ENCODE measurements at regions not wholly inside any gene's neighbourhood (a gene's known extent, or its start where the extent isn't known, plus 50 kb on each side); places are given as distances from the start of the nearest gene placed in this dataset.
A peak's percentile ranks its signal among the peaks of the same experiment; 100 is the strongest.

DNA sequence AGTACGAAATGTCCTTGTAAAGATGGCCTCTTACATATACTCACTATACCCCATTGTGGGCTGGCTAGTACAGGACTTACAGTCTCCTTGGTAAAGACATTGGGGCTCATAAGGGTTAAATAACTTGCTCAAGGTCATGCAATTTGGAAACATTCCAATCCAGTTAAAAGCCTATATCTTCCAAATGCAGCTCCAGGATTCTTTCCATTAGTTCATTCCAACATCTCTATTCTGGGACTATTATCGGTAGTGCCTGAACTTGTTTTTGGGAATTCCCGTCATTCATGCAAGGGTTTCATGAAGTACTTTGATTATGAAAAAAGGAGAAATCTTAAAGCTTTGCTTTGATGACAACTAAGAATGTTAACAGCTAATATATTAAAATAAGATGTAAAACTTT lies 99.2 kb upstream of the SLC8A1 start:
- TF ChIP-seq EP300 (IDR thresholded peaks at IDR 0.05), result no peak
- TF ChIP-seq, protein P1, sequence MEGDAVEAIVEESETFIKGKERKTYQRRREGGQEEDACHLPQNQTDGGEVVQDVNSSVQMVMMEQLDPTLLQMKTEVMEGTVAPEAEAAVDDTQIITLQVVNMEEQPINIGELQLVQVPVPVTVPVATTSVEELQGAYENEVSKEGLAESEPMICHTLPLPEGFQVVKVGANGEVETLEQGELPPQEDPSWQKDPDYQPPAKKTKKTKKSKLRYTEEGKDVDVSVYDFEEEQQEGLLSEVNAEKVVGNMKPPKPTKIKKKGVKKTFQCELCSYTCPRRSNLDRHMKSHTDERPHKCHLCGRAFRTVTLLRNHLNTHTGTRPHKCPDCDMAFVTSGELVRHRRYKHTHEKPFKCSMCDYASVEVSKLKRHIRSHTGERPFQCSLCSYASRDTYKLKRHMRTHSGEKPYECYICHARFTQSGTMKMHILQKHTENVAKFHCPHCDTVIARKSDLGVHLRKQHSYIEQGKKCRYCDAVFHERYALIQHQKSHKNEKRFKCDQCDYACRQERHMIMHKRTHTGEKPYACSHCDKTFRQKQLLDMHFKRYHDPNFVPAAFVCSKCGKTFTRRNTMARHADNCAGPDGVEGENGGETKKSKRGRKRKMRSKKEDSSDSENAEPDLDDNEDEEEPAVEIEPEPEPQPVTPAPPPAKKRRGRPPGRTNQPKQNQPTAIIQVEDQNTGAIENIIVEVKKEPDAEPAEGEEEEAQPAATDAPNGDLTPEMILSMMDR (IDR thresholded peaks at IDR 0.05), result no peak
- TF ChIP-seq POLR2A (IDR thresholded peaks at IDR 0.05), result no peak
- no peak for TF ChIP-seq POLR2AphosphoS5 (IDR thresholded peaks at IDR 0.05)
- Histone ChIP-seq H3K4me3 (no peak overlapping the region), H3K4me1 (no peaks in the 10 kb centered on the region), H3K27me3 (no peaks in the 10 kb centered on the region), H3K9me3 (no peaks in the 10 kb centered on the region), H3K36me3 (no peaks in the 10 kb centered on the region), H3K27ac (no peak overlapping the region)
- 83 to 94% (median 92%) methylated on average over 3 of the region's 3 CpGs for WGBS, 5 donors
- no peak for DNase-seq
- intact Hi-C loops (cut with DNase I; ENCODE audit: low total_unique reads), result no loop called here

DNA sequence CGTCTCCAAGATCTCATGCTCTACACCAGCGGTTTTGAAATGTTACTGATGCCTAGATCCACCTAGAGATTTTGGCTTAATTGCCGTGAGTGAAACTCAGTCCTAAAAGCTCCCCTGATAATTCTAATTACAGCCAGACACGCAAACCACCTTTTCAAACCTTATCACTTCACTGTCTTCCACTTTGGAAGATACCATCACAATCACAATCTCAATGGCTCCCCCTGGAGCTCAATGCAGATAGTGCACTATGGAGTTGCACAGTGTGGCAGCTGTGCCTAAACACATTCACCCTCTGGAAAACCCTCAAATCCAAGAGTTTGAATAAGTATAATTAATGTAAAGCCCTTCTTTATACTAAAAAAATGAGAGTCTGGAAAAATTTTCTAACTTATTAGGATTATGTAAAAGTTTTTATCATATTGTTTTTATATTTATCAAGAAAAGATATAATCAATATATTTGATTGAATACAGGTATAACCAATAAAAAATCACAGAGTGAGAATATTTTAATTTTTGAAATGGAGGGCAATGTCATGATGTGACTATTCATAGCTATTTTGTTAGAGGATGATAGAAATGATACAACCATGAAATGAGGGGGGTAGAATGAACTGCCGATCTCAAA lies 102.9 kb upstream of the SLC8A1 start:
- H3K4me1 ChIP-seq, result no peaks in the 10 kb centered on the region
- DNase-seq, result peak; percentile 67 to 68
- no peaks in the 10 kb centered on the region for H3K36me3 ChIP-seq
- intact Hi-C loops (cut with DNase I; ENCODE audit: low total_unique reads), result loop anchor here (5.0 kb wide), 1 partner anchor 637 kb away; no protein-coding TSS in a partner anchor
- 54 to 65% (median 57%) methylated on average over 5 of the region's 5 CpGs for WGBS, 5 donors
- no peaks in the 10 kb centered on the region for H3K27me3 ChIP-seq
- TF ChIP-seq, protein P1 (IDR thresholded peaks at IDR 0.05), result peak in 5 of 7 experiments; percentile 70 to 90 (median 86)
- no peak for TF ChIP-seq POLR2AphosphoS5 (IDR thresholded peaks at IDR 0.05)
- H3K27ac ChIP-seq, result no peak overlapping the region
- H3K9me3 ChIP-seq, result no peaks in the 10 kb centered on the region
- H3K4me3 ChIP-seq, result no peak overlapping the region

DNA sequence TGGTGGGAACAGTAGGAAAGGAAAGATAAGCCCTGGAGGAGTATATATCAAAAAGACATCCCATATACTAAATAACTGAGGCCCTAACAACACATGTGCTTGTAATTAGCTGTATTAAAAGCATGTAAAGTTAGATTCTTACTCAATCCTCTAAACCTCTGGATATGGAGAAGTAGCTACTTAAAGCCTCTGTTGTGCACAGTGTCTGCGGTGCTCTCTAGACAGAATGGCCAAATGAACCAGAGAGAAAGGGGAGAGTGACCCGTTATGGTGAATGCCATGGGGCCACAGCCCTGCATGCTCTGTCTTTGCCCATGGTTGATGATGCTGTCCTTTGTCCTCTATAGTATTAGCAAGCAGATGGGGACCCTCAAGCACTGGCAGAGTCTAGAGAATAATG lies 104.4 kb upstream of the SLC8A1 start:
- intact Hi-C loops (cut with DNase I; ENCODE audit: low total_unique reads), result loop anchor here (5.0 kb wide), 1 partner anchor 639 kb away; no protein-coding TSS in a partner anchor
- Histone ChIP-seq H3K4me1 (no peaks in the 10 kb centered on the region), H3K27me3 (no peaks in the 10 kb centered on the region), H3K27ac (no peak overlapping the region), H3K36me3 (no peaks in the 10 kb centered on the region), H3K9me3 (no peaks in the 10 kb centered on the region), H3K4me3 (no peak overlapping the region)
- DNase-seq, result no peak
- WGBS, 5 donors, result 38 to 100% (median 47%) methylated on average over 2 of the region's 2 CpGs
- TF ChIP-seq POLR2A (IDR thresholded peaks at IDR 0.05) (no peak), EP300 (IDR thresholded peaks at IDR 0.05) (no peak), POLR2AphosphoS5 (IDR thresholded peaks at IDR 0.05) (no peak)
- TF ChIP-seq, protein P1 (IDR thresholded peaks at IDR 0.05), result no peak

DNA sequence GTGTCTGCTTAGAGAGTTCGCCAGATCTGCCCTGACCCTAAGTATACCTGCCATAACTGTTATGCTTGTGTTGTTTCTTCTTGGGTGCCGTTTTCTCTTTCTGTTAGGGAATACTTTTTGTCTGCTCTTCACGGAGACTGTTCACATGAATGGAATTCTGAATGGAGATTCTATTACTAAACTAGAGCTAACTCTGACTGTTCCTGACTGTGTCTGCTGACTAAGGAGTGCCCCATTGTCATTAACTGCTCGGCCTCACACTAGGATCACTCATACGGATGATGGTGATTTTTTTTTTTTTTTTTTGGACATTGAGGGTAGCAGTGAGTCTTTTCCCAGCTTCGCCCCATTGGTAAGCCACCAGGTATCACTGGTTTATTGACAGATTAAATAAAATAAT lies 104.8 kb upstream of the SLC8A1 start:
- WGBS, 5 donors, result 89 to 93% (median 89%) methylated on average over 6 of the region's 6 CpGs
- H3K4me1 ChIP-seq, result no peaks in the 10 kb centered on the region
- H3K9me3 ChIP-seq, result no peaks in the 10 kb centered on the region
- H3K36me3 ChIP-seq, result no peaks in the 10 kb centered on the region
- no peaks in the 10 kb centered on the region for H3K27me3 ChIP-seq
- intact Hi-C loops (cut with DNase I; ENCODE audit: low total_unique reads), result loop anchor here (5.0 kb wide), 1 partner anchor 639 kb away; no protein-coding TSS in a partner anchor
- no peak for DNase-seq
- no peak overlapping the region for H3K4me3 ChIP-seq
- TF ChIP-seq POLR2A (IDR thresholded peaks at IDR 0.05) (no peak), EP300 (IDR thresholded peaks at IDR 0.05) (no peak), POLR2AphosphoS5 (IDR thresholded peaks at IDR 0.05) (no peak)
- TF ChIP-seq, protein P1 (IDR thresholded peaks at IDR 0.05), result no peak
- no peak overlapping the region for H3K27ac ChIP-seq

Measured in stomach (tissue), 8 donors.